GM12878 (cell line): ENCODE measurements at regions not wholly inside any gene's neighbourhood (a gene's known extent, or its start where the extent isn't known, plus 50 kb on each side); places are given as distances from the start of the nearest gene placed in this dataset.

Experiments
- ATAC-seq: fragments of 200-7000 bp; cut with Tn5 transposase; 3 replicates; pipeline ENCODE4 v1.9.1; 2020; ENCODE audit warnings: mild to moderate bottlenecking, moderate library complexity
- BruUV-seq: library from RNA; stranded (reverse); fragments of 400-500 nt; replicated peaks from 2 replicates; lab custom pipeline; 2021; lab: Mats Ljungman, UMichigan
- CTCF ChIA-PET: fragments of 300-600 bp; sonication (Branson Sonifier 250); formaldehyde crosslinking; extraction: SDS; loops from one replicate; lab custom pipeline; 2021; ENCODE audit warnings: inconsistent platforms; lab: Yijun Ruan, JAX
- POLR2A ChIA-PET: fragments of 350-600 bp; formaldehyde crosslinking; extraction: SDS; loops from one replicate; lab custom pipeline; 2021; ENCODE audit warnings: inconsistent platforms; lab: Charles Lee
- RAD21 ChIA-PET: fragments of 300-600 bp; sonication (Branson Sonifier 250); formaldehyde crosslinking; loops from one replicate; lab custom pipeline; 2023; ENCODE audit warnings: antibody characterized with exemption; ENCODE audit not compliant: unreplicated experiment; lab: Charles Lee
- SMC1A ChIA-PET: fragments of 300-600 bp; sonication (Branson Sonifier 250); formaldehyde crosslinking; loops from one replicate; lab custom pipeline; 2023; ENCODE audit not compliant: unreplicated experiment, uncharacterized antibody; lab: Charles Lee
- DNase-seq: peaks from one replicate; pipeline ENCODE4 v3.0.0-alpha.2; 2011; ENCODE audit warnings: low read depth, low spot score
- FAIRE-seq: peaks from 3 replicates; lab custom pipeline; 2011; peaks lifted over from hg19 to GRCh38; lab: Jason Lieb, UNC
- H2AFZ ChIP-seq: 2 replicates; pipeline ENCODE4 v1.6.0; 2011; ENCODE audit warnings: low read depth, low read length, control low read depth; ENCODE audit not compliant: control insufficient read depth
- H3K27ac ChIP-seq: 2 replicates; pipeline ENCODE4 v1.5.1; 2011; ENCODE audit warnings: control low read depth; ENCODE audit not compliant: control insufficient read depth, insufficient read depth
- H3K27me3 ChIP-seq, 2 experiments: replicated peaks in 1 of 2; 2 replicates each; pipeline versions ENCODE4 v1.6.0 to v1.6.1; 2011; ENCODE audit warnings: low read length in 1 of 2; ENCODE audit not compliant: control insufficient read depth in 2 of 2, insufficient read depth in 2 of 2
- H3K36me3 ChIP-seq, 2 experiments: 2 replicates each; pipeline ENCODE4 v1.5.1; 2011; ENCODE audit warnings: low read length in 1 of 2; ENCODE audit not compliant: control insufficient read depth in 2 of 2, insufficient read depth in 2 of 2
- H3K4me1 ChIP-seq: 2 replicates; pipeline ENCODE4 v1.6.1; 2011; ENCODE audit warnings: mild to moderate bottlenecking, low read length, moderate library complexity, mixed read lengths; ENCODE audit not compliant: control insufficient read depth, insufficient read depth
- H3K4me2 ChIP-seq: 2 replicates; pipeline ENCODE4 v1.6.0; 2011; ENCODE audit warnings: control low read depth; ENCODE audit not compliant: control insufficient read depth, insufficient read depth
- H3K4me3 ChIP-seq: fragments of 200-600 bp; sonication (generic); 2 replicates; pipeline ENCODE4 v1.5.1; 2016
- H3K79me2 ChIP-seq: 2 replicates; pipeline ENCODE4 v1.6.0; 2011; ENCODE audit warnings: low read length; ENCODE audit not compliant: control insufficient read depth, insufficient read depth
- H3K9ac ChIP-seq: 2 replicates; pipeline ENCODE4 v1.8.0; 2011; ENCODE audit warnings: low read length, control low read depth, mixed read lengths; ENCODE audit not compliant: control insufficient read depth, insufficient read depth
- H3K9me3 ChIP-seq: replicated peaks from 3 replicates; pipeline ENCODE4 v1.5.1; 2011; ENCODE audit warnings: mild to moderate bottlenecking, low read length; ENCODE audit not compliant: control insufficient read depth, insufficient read depth
- H4K20me1 ChIP-seq: 2 replicates; pipeline ENCODE4 v1.6.0; 2011; ENCODE audit not compliant: control insufficient read depth, insufficient read depth
- ATF3 ChIP-seq: IDR thresholded peaks from 2 replicates; pipeline ENCODE4 v1.6.1; 2011; ENCODE audit warnings: low read depth, mild to moderate bottlenecking, low read length, moderate library complexity, borderline replicate concordance; ENCODE audit errors: extremely low read depth
- CHD4 ChIP-seq: fragments of 200-600 bp; sonication (generic); IDR thresholded peaks from 2 replicates; pipeline ENCODE4 v1.6.1; 2016; ENCODE audit warnings: mild to moderate bottlenecking
- FOXK2 ChIP-seq: fragments of 450-650 bp; IDR thresholded peaks from 2 replicates; pipeline ENCODE4 v1.6.1; 2017; ENCODE audit warnings: mild to moderate bottlenecking, moderate library complexity
- JUNB ChIP-seq: IDR thresholded peaks from 2 replicates; pipeline ENCODE4 v1.6.1; 2016; ENCODE audit warnings: antibody characterized with exemption, mild to moderate bottlenecking
- NFYB ChIP-seq: IDR thresholded peaks from 2 replicates; pipeline ENCODE4 v1.6.1; 2011; ENCODE audit warnings: low read depth, mild to moderate bottlenecking, low read length, improper control_type of control experiment, moderate library complexity; ENCODE audit not compliant: insufficient read depth
- REST ChIP-seq: IDR thresholded peaks from 2 replicates; pipeline ENCODE4 v1.6.1; 2012; ENCODE audit warnings: mild to moderate bottlenecking, low read depth, low read length
- RFX5 ChIP-seq: IDR thresholded peaks from 2 replicates; pipeline ENCODE4 v1.6.1; 2011; ENCODE audit warnings: low read depth, low read length, improper control_type of control experiment
- SMAD5 ChIP-seq: IDR thresholded peaks from 2 replicates; pipeline ENCODE4 v1.6.1; 2016; ENCODE audit warnings: antibody characterized with exemption, low read depth
- ZBTB33 ChIP-seq: fragments of 450-650 bp; IDR thresholded peaks from 2 replicates; pipeline ENCODE4 v1.6.1; 2017; ENCODE audit warnings: mild to moderate bottlenecking
- ZNF687 ChIP-seq: fragments of 450-650 bp; IDR thresholded peaks from 2 replicates; pipeline ENCODE4 v1.6.1; 2017; ENCODE audit warnings: mild to moderate bottlenecking, moderate library complexity
- WGBS: methylation state at CpG from one replicate; pipeline ENCODE4 v1.1.6; 2016; ENCODE audit warnings: low lambda C conversion rate; ENCODE audit not compliant: insufficient replicate concordance, insufficient coverage; ENCODE audit errors: missing lambda C conversion rate; 5-methylcytosine and 5-hydroxymethylcytosine counted together
- in situ Hi-C: fragments of 300-500 bp; cut with MboI; formaldehyde crosslinking; loops from 9 replicates; pipeline ENCODE4 v1.14.3; 2018; ENCODE audit warnings: mixed read lengths
- intact Hi-C: fragments of 100-400 bp; cut with micrococcal nuclease; formaldehyde crosslinking; loops from one replicate; pipeline ENCODE4 v1.14.2; 2022; ENCODE audit not compliant: unreplicated experiment

- TF ChIP-seq ZNF687 = no peak
Measured at GRCh38 chr10:44322137-44322536, 62.8 kb downstream of the CXCL12 start (continued).

- Histone ChIP-seq H3K9ac (no peak overlapping the region), H3K9me3 (no peaks in the 10 kb centered on the region; the same call in 1 of the 3 replicates), H4K20me1 (no peaks in the 10 kb centered on the region), H3K4me1 (no peaks in the 10 kb centered on the region), H3K27me3 (no peaks in the 10 kb centered on the region), H2AFZ (no peak overlapping the region), H3K4me2 (no peak overlapping the region), H3K4me3 (no peak overlapping the region), H3K79me2 (no peaks in the 10 kb centered on the region), H3K27ac (no peak overlapping the region), H3K36me3 (no peaks in the 10 kb centered on the region)
- in situ Hi-C loops = no loop called here
- CTCF ChIA-PET = no interaction called here
- no peak for FAIRE-seq
- RAD21 ChIA-PET = interaction anchor here (0.9 kb wide), 1 partner anchor 11 kb away, joined by 3 read pairs; no protein-coding TSS in a partner anchor
- DNase-seq = no peak
- SMC1A ChIA-PET = interaction anchor here (1.6 kb wide), 1 partner anchor 300 kb away, joined by 3 read pairs; no protein-coding TSS in a partner anchor
- POLR2A ChIA-PET = no interaction called here
- intact Hi-C loops = no loop called here
- 40% methylated on average over 3 of the region's 3 CpGs for WGBS
- no peak for ATAC-seq
- BruUV-seq = no TSS peak
- TF ChIP-seq REST (no peak), ATF3 (no peak), JUNB (no peak), CHD4 (no peak), RFX5 (no peak), NFYB (no peak), ZBTB33 (no peak), FOXK2 (no peak), SMAD5 (no peak)
Measured at GRCh38 chr10:44320756-44321155, 64.1 kb downstream of the CXCL12 start.
